Caco-2 (cell line): ENCODE measurements at regions not wholly inside any gene's neighbourhood (a gene's known extent, or its start where the extent isn't known, plus 50 kb on each side); places are given as distances from the start of the nearest gene placed in this dataset.

ENCODE experiments used
- BruUV-seq: library from RNA; stranded (reverse); fragments of 400-500 nt; replicated peaks from 2 replicates; lab custom pipeline; 2021; lab: Mats Ljungman, UMichigan
- CTCF ChIA-PET: fragments of 300-600 bp; sonication (Branson Sonifier 250); formaldehyde crosslinking; loops from one replicate; lab custom pipeline; 2022; ENCODE audit warnings: antibody characterized with exemption; lab: Charles Lee
- POLR2A ChIA-PET: fragments of 300-600 bp; sonication (Branson Sonifier 250); formaldehyde crosslinking; loops from one replicate; lab custom pipeline; 2022; ENCODE audit warnings: antibody characterized with exemption; lab: Charles Lee
- DNase-seq, 2 experiments: peaks; one replicate each; pipeline versions ENCODE4 v3.0.0 to v3.0.0-alpha.2; 2020 to 2022
- H3K27me3 ChIP-seq: replicated peaks from 2 replicates; pipeline ENCODE4 v1.6.0; 2011; ENCODE audit warnings: low read length; ENCODE audit not compliant: control insufficient read depth, insufficient read depth
- H3K36me3 ChIP-seq: 2 replicates; pipeline ENCODE4 v1.5.1; 2011; ENCODE audit warnings: low read length; ENCODE audit not compliant: control insufficient read depth, insufficient read depth
- H3K4me1 ChIP-seq: fragments of 250-450 bp; sonication (Bioruptor Pico); 2 replicates; pipeline ENCODE4 v1.5.1; 2020; ENCODE audit warnings: mild to moderate bottlenecking
- H3K4me3 ChIP-seq: 2 replicates; pipeline ENCODE4 v1.5.1; 2011; ENCODE audit warnings: low read depth, mild to moderate bottlenecking, control low read depth, low read length
- H3K9me3 ChIP-seq: fragments of 250-450 bp; sonication (Bioruptor Pico); 2 replicates; pipeline ENCODE4 v1.5.1; 2020; ENCODE audit warnings: mild to moderate bottlenecking, moderate library complexity
- H3K27ac Mint-ChIP-seq: one replicate; pipeline ENCODE4 v1.8.0; 2022; ENCODE audit warnings: mixed read lengths; ENCODE audit not compliant: unreplicated experiment
- H3K27me3 Mint-ChIP-seq: one replicate; pipeline ENCODE4 v1.8.0; 2022; ENCODE audit warnings: mixed read lengths; ENCODE audit not compliant: insufficient read depth, unreplicated experiment
- H3K36me3 Mint-ChIP-seq: one replicate; pipeline ENCODE4 v1.8.0; 2022; ENCODE audit warnings: mild to moderate bottlenecking, mixed read lengths; ENCODE audit not compliant: insufficient read depth, unreplicated experiment
- H3K4me1 Mint-ChIP-seq: one replicate; pipeline ENCODE4 v1.8.0; 2022; ENCODE audit warnings: low read depth, mixed read lengths; ENCODE audit not compliant: unreplicated experiment
- H3K4me3 Mint-ChIP-seq: one replicate; pipeline ENCODE4 v1.8.0; 2022; ENCODE audit warnings: mild to moderate bottlenecking, moderate library complexity, mixed read lengths; ENCODE audit not compliant: unreplicated experiment
- H3K9me3 Mint-ChIP-seq: one replicate; pipeline ENCODE4 v1.8.0; 2022; ENCODE audit warnings: mixed read lengths; ENCODE audit not compliant: unreplicated experiment
- CTCF ChIP-seq, 2 experiments: fragments of 200-600 bp in 1 of 2; IDR thresholded peaks; 1 replicate in 1 of 2; 2 replicates in 1 of 2; pipeline versions ENCODE4 v1.5.1 to v1.8.0; 2011 to 2022; ENCODE audit warnings: antibody characterized with exemption in 1 of 2, control low read depth in 1 of 2, inconsistent platforms in 1 of 2, low read depth in 1 of 2, low read length in 1 of 2, mild to moderate bottlenecking in 1 of 2, moderate library complexity in 1 of 2; ENCODE audit not compliant: insufficient read depth in 1 of 2, severe bottlenecking in 1 of 2, unreplicated experiment in 1 of 2
- intact Hi-C: fragments of 100-400 bp; cut with micrococcal nuclease; formaldehyde crosslinking; loops from one replicate; pipeline ENCODE4 v1.10.0; 2022; ENCODE audit not compliant: unreplicated experiment

- intact Hi-C loops = no loop called here
- BruUV-seq = no TSS peak
- ChIA-PET CTCF (interaction anchor here (1.1 kb wide), 1 partner anchor 109 kb away, joined by 4 read pairs; no protein-coding TSS in a partner anchor), POLR2A (no interaction called here)
- no peak for TF ChIP-seq CTCF (IDR thresholded peaks at IDR 0.05; ENCODE audit: insufficient read depth in 1 of 2, low read depth in 1 of 2, low read length in 1 of 2, severe bottlenecking in 1 of 2, unreplicated experiment in 1 of 2)
- no peak for DNase-seq
- Histone ChIP-seq H3K27me3 (no peaks in the 10 kb centered on the region), H3K36me3 (no peaks in the 10 kb centered on the region), H3K4me3 (no peak overlapping the region), H3K9me3 (no peaks in the 10 kb centered on the region), H3K4me1 (no peaks in the 10 kb centered on the region)
- Mint-ChIP-seq H3K27ac (no peak overlapping the region), H3K4me3 (no peak overlapping the region), H3K36me3 (no peaks in the 10 kb centered on the region), H3K27me3 (no peaks in the 10 kb centered on the region), H3K9me3 (no peaks in the 10 kb centered on the region), H3K4me1 (peaks cover 7% of the 10 kb centered on the region)
Observed at GRCh38 chr13:31540281-31540680, 199.0 kb upstream of the RXFP2 start.

GRCh38 chr13:31543190-31543589, 196.1 kb upstream of the RXFP2 start:
- BruUV-seq = no TSS peak
- peaks cover 7% of the 10 kb centered on the region for H3K4me1 Mint-ChIP-seq
- CTCF ChIA-PET = no interaction called here
- Histone ChIP-seq H3K27me3 (no peaks in the 10 kb centered on the region), H3K9me3 (no peaks in the 10 kb centered on the region), H3K36me3 (no peaks in the 10 kb centered on the region), H3K4me3 (no peak overlapping the region), H3K4me1 (no peaks in the 10 kb centered on the region)
- H3K27ac Mint-ChIP-seq = no peak overlapping the region
- H3K9me3 Mint-ChIP-seq = no peaks in the 10 kb centered on the region
- no peak for TF ChIP-seq CTCF (IDR thresholded peaks at IDR 0.05; ENCODE audit: insufficient read depth in 1 of 2, low read depth in 1 of 2, low read length in 1 of 2, severe bottlenecking in 1 of 2, unreplicated experiment in 1 of 2)
- intact Hi-C loops = no loop called here
- H3K36me3 Mint-ChIP-seq = no peaks in the 10 kb centered on the region
- POLR2A ChIA-PET = no interaction called here
- no peak for DNase-seq
- no peak overlapping the region for H3K4me3 Mint-ChIP-seq
- H3K27me3 Mint-ChIP-seq = no peaks in the 10 kb centered on the region

- H3K36me3 Mint-ChIP-seq = no peaks in the 10 kb centered on the region
- no peak overlapping the region for H3K4me3 Mint-ChIP-seq
- no peaks in the 10 kb centered on the region for H3K9me3 Mint-ChIP-seq
- Histone ChIP-seq H3K27me3 (no peaks in the 10 kb centered on the region), H3K4me1 (no peaks in the 10 kb centered on the region), H3K36me3 (no peaks in the 10 kb centered on the region), H3K9me3 (no peaks in the 10 kb centered on the region), H3K4me3 (no peak overlapping the region)
- BruUV-seq = no TSS peak
- no peaks in the 10 kb centered on the region for H3K27me3 Mint-ChIP-seq
- TF ChIP-seq CTCF (IDR thresholded peaks at IDR 0.05; ENCODE audit: insufficient read depth in 1 of 2, low read depth in 1 of 2, low read length in 1 of 2, severe bottlenecking in 1 of 2, unreplicated experiment in 1 of 2) = no peak
- peaks cover 7% of the 10 kb centered on the region for H3K4me1 Mint-ChIP-seq
- no peak for DNase-seq
- ChIA-PET POLR2A (no interaction called here), CTCF (no interaction called here)
- intact Hi-C loops = no loop called here
- H3K27ac Mint-ChIP-seq = no peak overlapping the region
Observed at GRCh38 chr13:31545616-31546015, 193.7 kb upstream of the RXFP2 start.
